Activated naive CD4-positive, alpha-beta T cell treated with anti-CD3 and anti-CD28 coated beads, Interleukin-2, amount 50 U/mL, for 16 hours (primary cell): ENCODE measurements at regions not wholly inside any gene's neighbourhood (a gene's known extent, or its start where the extent isn't known, plus 50 kb on each side); places are given as distances from the start of the nearest gene placed in this dataset.

ENCODE experiments used
- DNase-seq: peaks from one replicate; pipeline ENCODE4 v3.0.0-alpha.2; 2020

GRCh38 chr10:4475827-4476490 lies 350.0 kb upstream of the AKR1E2 start:
- DNase-seq: no peak

GRCh38 chr10:4474829-4475228 lies 351.2 kb upstream of the AKR1E2 start:
- DNase-seq: no peak

- no peak for DNase-seq
These were observed 352.0 kb upstream of the AKR1E2 start for GRCh38 chr10:4473977-4474376.

- DNase-seq: no peak
These were observed 353.7 kb upstream of the AKR1E2 start for GRCh38 chr10:4472190-4472904.

GRCh38 chr10:4470231-4470835 lies 355.7 kb upstream of the AKR1E2 start:
- DNase-seq: no peak

GRCh38 chr10:4467481-4467880 lies 358.5 kb upstream of the AKR1E2 start:
- no peak for DNase-seq

GRCh38 chr10:4460267-4460666 lies 365.7 kb upstream of the AKR1E2 start:
- DNase-seq: no peak

GRCh38 chr10:4459531-4459930 lies 366.5 kb upstream of the AKR1E2 start:
- no peak for DNase-seq

- no peak for DNase-seq
These were observed 368.4 kb upstream of the AKR1E2 start for GRCh38 chr10:4457597-4457996.

GRCh38 chr10:4456776-4457175 lies 369.2 kb upstream of the AKR1E2 start:
- DNase-seq: no peak

- DNase-seq: no peak
These were observed 369.7 kb upstream of the AKR1E2 start for GRCh38 chr10:4456279-4456678.

GRCh38 chr10:4453950-4454349 lies 372.1 kb upstream of the AKR1E2 start:
- DNase-seq: no peak

GRCh38 chr10:4453276-4453675 lies 372.7 kb upstream of the AKR1E2 start:
- DNase-seq: no peak

- no peak for DNase-seq
These were observed 374.8 kb upstream of the AKR1E2 start for GRCh38 chr10:4450981-4451908.

- DNase-seq: no peak
These were observed 375.8 kb upstream of the AKR1E2 start for GRCh38 chr10:4450169-4450568.

- no peak for DNase-seq
These were observed 378.0 kb upstream of the AKR1E2 start for GRCh38 chr10:4448030-4448429.

GRCh38 chr10:4443419-4443818 lies 382.6 kb upstream of the AKR1E2 start:
- no peak for DNase-seq

- DNase-seq: no peak
These were observed 383.7 kb upstream of the AKR1E2 start for GRCh38 chr10:4442296-4442695.

- DNase-seq: no peak
These were observed 385.7 kb upstream of the AKR1E2 start for GRCh38 chr10:4440260-4440659.

- DNase-seq: no peak
These were observed 388.2 kb upstream of the AKR1E2 start for GRCh38 chr10:4437791-4438190.

GRCh38 chr10:4437061-4437460 lies 388.9 kb upstream of the AKR1E2 start:
- no peak for DNase-seq

GRCh38 chr10:4436103-4436502 lies 389.9 kb upstream of the AKR1E2 start:
- no peak for DNase-seq

- DNase-seq: no peak
These were observed 391.4 kb upstream of the AKR1E2 start for GRCh38 chr10:4434516-4435071.
